ENCODE measurements at regions not wholly inside any gene's neighbourhood (a gene's known extent, or its start where the extent isn't known, plus 50 kb on each side); places are given as distances from the start of the nearest gene placed in this dataset.

DNA sequence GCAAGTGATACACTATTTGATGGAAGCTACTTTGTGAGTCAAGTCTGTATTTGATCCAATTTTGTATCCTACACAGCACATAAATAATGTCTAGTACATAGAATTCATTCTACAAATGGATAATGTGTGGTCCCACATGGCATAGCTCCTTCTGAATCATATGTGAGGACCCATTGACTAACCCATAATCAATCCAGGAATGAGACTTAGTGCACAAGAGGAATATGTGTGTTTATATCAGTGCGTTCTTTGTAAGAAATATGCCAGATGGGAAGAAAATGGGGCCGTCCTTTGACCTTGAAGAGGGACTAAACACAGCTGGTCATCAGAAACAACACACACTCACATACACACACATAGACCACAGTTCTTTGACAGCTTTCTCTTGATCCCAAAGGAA is 282.7 kb upstream of the SEMA6D start:
- Mint-ChIP-seq H3K9me3 (peaks cover 0 to 8% (median 0%) of the 10 kb centered on the region in 5 donors), H3K36me3 (no peaks in the 10 kb centered on the region), H3K4me1 (no peaks in the 10 kb centered on the region), H3K27ac (no peak overlapping the region), H3K4me3 (no peak overlapping the region), H3K27me3 (no peaks in the 10 kb centered on the region)
- Histone ChIP-seq H3K27me3 (ENCODE audit: insufficient read depth, low read length, poor library complexity, severe bottlenecking) (no peaks in the 10 kb centered on the region), H3K9me3 (ENCODE audit: low read length) (no peaks in the 10 kb centered on the region), H3K27ac (ENCODE audit: low read depth, low read length) (no peak overlapping the region), H3K36me3 (ENCODE audit: insufficient read depth, low read length) (no peaks in the 10 kb centered on the region), H3K4me1 (ENCODE audit: insufficient read depth, low read length) (no peaks in the 10 kb centered on the region), H3K4me3 (ENCODE audit: low read length) (no peak overlapping the region)
- CTCF ChIA-PET, result no interaction called here
- DNase-seq, result no peak
- POLR2A ChIA-PET, result no interaction called here

DNA sequence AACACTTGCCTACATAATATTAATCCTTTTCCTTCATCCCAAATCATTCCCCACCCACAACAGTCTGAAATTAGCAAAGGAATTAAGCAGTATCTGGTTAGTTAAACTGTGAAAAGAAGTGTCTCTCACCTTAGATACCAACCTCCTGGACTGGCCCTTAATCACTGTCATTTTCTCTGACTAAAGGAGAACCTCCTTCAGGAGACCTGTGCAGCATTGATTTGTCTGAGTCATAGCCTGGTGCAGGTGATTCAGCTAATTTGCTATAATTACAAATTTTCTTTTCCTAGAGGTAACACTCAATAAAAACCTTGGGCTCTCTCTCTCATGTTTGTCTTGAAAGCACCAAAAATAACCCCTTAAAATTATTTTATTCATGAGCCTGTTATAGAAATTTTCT is 279.8 kb upstream of the SEMA6D start:
- H3K27ac ChIP-seq (ENCODE audit: low read depth, low read length), result no peak overlapping the region

DNA sequence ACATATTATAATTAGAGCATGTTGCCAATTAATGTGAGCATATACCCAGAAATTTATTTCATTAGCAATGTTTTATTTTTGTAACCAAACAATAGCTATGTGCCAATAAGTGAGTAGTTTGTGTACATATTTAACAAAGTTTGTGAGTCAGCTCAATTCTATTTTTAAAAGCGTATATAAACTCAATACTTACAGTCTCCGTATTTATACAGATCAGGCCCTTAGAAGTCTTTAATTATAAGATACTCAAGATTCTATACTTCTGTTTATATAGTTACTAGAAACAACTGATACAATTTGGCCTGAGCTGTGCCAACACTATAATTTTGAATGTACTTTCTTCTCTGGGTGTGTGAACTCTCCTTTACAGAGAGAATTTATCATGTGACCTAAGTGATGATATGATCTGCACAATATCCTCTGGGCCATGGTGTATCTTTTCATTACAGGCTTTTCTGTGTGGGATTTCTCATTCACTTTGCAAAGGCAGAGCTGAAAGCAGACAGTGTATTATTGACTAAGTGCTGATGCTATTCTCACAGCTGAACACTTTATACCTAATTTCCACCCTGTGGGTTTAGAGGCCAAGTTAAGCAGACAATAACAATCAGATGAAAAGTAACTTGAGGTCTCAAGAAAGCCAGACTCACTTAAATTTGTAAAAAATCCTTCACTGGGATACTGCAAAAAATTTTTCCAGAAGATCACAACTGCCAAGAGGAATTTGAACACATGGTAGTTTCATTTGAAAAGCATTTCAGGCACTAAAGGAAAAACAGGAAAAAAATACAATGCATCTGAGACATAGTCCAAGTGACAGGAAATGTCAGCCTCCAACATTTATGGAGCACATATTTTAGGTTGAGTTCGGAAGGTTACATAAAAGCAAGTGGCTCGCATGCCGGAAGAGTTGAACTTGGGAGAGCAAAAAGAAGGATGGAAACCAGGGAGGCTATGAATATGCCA is 277.9 kb upstream of the SEMA6D start:
- no peak overlapping the region for H3K27ac Mint-ChIP-seq
- Histone ChIP-seq H3K27me3 (ENCODE audit: insufficient read depth, low read length, poor library complexity, severe bottlenecking) (no peaks in the 10 kb centered on the region), H3K9me3 (ENCODE audit: low read length) (no peaks in the 10 kb centered on the region), H3K4me1 (ENCODE audit: insufficient read depth, low read length) (no peaks in the 10 kb centered on the region), H3K4me3 (ENCODE audit: low read length) (no peak overlapping the region), H3K36me3 (ENCODE audit: insufficient read depth, low read length) (no peaks in the 10 kb centered on the region), H3K27ac (ENCODE audit: low read depth, low read length) (no peak overlapping the region)
- DNase-seq, result no peak
- H3K36me3 Mint-ChIP-seq, result no peaks in the 10 kb centered on the region
- CTCF ChIA-PET, result no interaction called here
- no peaks in the 10 kb centered on the region for H3K4me1 Mint-ChIP-seq
- peaks cover 0 to 8% (median 0%) of the 10 kb centered on the region in 5 donors for H3K9me3 Mint-ChIP-seq
- H3K4me3 Mint-ChIP-seq, result no peak overlapping the region
- POLR2A ChIA-PET, result no interaction called here
- no peaks in the 10 kb centered on the region for H3K27me3 Mint-ChIP-seq

More for the DNA sequence above, 279.8 kb upstream of the SEMA6D start:
- Mint-ChIP-seq H3K4me1 (no peaks in the 10 kb centered on the region), H3K27ac (no peak overlapping the region), H3K9me3 (peaks cover 0 to 8% (median 0%) of the 10 kb centered on the region in 5 donors), H3K4me3 (no peak overlapping the region), H3K36me3 (no peaks in the 10 kb centered on the region), H3K27me3 (no peaks in the 10 kb centered on the region)
- no peaks in the 10 kb centered on the region for H3K27me3 ChIP-seq (ENCODE audit: insufficient read depth, low read length, poor library complexity, severe bottlenecking)
- H3K4me3 ChIP-seq (ENCODE audit: low read length), result no peak overlapping the region
- no peaks in the 10 kb centered on the region for H3K4me1 ChIP-seq (ENCODE audit: insufficient read depth, low read length)
- H3K36me3 ChIP-seq (ENCODE audit: insufficient read depth, low read length), result no peaks in the 10 kb centered on the region
- H3K9me3 ChIP-seq (ENCODE audit: low read length), result no peaks in the 10 kb centered on the region
- CTCF ChIA-PET, result no interaction called here
- POLR2A ChIA-PET, result no interaction called here
- no peak for DNase-seq

DNA sequence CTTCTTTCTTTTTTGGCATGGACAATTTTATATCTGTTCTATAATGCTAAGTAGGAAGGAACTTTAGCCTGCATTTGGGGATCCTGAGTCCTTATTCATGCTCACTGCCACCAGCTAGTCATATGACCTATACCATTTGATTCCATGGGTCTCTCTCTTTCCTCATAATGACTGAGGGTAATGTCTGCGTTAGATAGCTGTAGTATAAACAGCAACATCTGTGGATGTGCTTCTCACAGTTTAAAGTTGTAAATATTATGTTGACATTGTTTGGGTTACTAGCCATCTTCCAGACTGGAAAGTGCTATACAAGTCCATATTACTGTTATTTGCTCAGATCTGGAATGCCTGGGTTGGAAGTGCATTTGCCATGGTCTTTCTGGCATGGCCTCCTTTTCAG is 274.9 kb upstream of the SEMA6D start:
- H3K4me3 Mint-ChIP-seq, result no peak overlapping the region
- no peak overlapping the region for H3K27ac Mint-ChIP-seq
- no peaks in the 10 kb centered on the region for H3K27me3 ChIP-seq (ENCODE audit: insufficient read depth, low read length, poor library complexity, severe bottlenecking)
- ChIA-PET POLR2A (no interaction called here), CTCF (no interaction called here)
- no peak overlapping the region for H3K27ac ChIP-seq (ENCODE audit: low read depth, low read length)
- H3K4me1 ChIP-seq (ENCODE audit: insufficient read depth, low read length), result no peaks in the 10 kb centered on the region
- H3K27me3 Mint-ChIP-seq, result no peaks in the 10 kb centered on the region
- peaks cover 0 to 11% (median 4%) of the 10 kb centered on the region in 5 donors for H3K9me3 Mint-ChIP-seq
- no peak overlapping the region for H3K4me3 ChIP-seq (ENCODE audit: low read length)
- no peaks in the 10 kb centered on the region for H3K36me3 ChIP-seq (ENCODE audit: insufficient read depth, low read length)
- no peaks in the 10 kb centered on the region for H3K9me3 ChIP-seq (ENCODE audit: low read length)
- DNase-seq, result no peak
- H3K36me3 Mint-ChIP-seq, result no peaks in the 10 kb centered on the region
- H3K4me1 Mint-ChIP-seq, result no peaks in the 10 kb centered on the region

DNA sequence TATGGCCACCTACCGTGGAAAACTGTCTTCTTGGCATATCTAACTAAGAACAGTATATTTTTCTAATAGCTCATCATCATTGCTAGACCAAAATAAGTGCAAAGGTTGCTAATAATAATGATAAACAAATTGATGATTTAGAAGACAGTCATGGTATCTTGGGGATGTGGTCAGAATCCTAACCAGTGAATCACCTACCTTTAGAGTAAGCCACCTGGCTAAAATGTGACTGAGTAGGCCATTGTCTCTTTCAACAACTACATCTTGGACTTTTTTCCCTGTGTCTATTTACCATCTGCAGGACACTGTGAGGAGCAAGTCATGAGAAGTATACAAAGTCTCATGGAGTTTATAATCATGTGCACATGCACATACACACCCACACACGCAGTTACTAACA is 273.5 kb upstream of the SEMA6D start:
- H3K4me1 Mint-ChIP-seq, result no peaks in the 10 kb centered on the region
- Histone ChIP-seq H3K4me3 (ENCODE audit: low read length) (no peak overlapping the region), H3K27ac (ENCODE audit: low read depth, low read length) (no peak overlapping the region), H3K36me3 (ENCODE audit: insufficient read depth, low read length) (no peaks in the 10 kb centered on the region), H3K27me3 (ENCODE audit: insufficient read depth, low read length, poor library complexity, severe bottlenecking) (no peaks in the 10 kb centered on the region), H3K9me3 (ENCODE audit: low read length) (no peaks in the 10 kb centered on the region), H3K4me1 (ENCODE audit: insufficient read depth, low read length) (no peaks in the 10 kb centered on the region)
- CTCF ChIA-PET, result no interaction called here
- POLR2A ChIA-PET, result no interaction called here
- H3K9me3 Mint-ChIP-seq, result peaks cover 0 to 7% (median 4%) of the 10 kb centered on the region in 5 donors
- no peaks in the 10 kb centered on the region for H3K27me3 Mint-ChIP-seq
- no peak overlapping the region for H3K4me3 Mint-ChIP-seq
- H3K36me3 Mint-ChIP-seq, result no peaks in the 10 kb centered on the region
- no peak overlapping the region for H3K27ac Mint-ChIP-seq
- DNase-seq, result no peak

DNA sequence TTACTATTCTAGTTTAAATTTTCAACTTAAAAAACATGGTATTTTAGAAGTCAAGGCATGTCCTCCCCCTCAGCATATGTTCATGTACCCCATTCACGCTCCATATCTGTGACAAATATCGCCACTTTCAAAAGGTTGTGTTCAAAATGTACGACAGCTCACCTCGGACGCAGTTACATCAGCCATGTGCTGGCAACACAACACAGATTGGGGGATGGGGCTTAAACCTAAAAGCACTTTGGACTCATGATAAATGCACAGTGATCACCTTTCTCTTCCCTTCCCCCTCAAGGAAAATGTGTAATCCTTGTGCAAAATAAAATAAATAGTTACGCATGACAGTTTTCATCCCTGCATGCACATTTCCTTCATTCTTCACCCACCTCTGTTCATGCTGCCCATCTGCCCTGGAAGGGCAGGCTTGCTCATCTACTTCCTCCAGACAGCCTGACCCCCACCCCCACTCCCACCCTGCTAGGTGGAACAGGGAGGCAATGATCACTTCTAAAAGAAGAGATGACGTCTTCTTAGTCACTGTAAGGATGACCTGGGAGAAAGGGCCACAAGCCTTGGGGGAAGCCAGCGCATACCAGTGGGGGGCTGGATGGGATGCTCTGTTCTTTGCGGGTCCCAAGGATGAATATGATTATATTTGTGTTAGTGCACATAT is 271.4 kb upstream of the SEMA6D start:
- Mint-ChIP-seq H3K4me1 (no peaks in the 10 kb centered on the region), H3K4me3 (no peak overlapping the region), H3K9me3 (peaks cover 0 to 7% (median 0%) of the 10 kb centered on the region in 5 donors), H3K27me3 (no peaks in the 10 kb centered on the region), H3K27ac (no peak overlapping the region), H3K36me3 (no peaks in the 10 kb centered on the region)
- ChIA-PET POLR2A (no interaction called here), CTCF (no interaction called here)
- no peak for DNase-seq
- Histone ChIP-seq H3K4me1 (ENCODE audit: insufficient read depth, low read length) (no peaks in the 10 kb centered on the region), H3K9me3 (ENCODE audit: low read length) (no peaks in the 10 kb centered on the region), H3K4me3 (ENCODE audit: low read length) (no peak overlapping the region), H3K27me3 (ENCODE audit: insufficient read depth, low read length, poor library complexity, severe bottlenecking) (no peaks in the 10 kb centered on the region), H3K36me3 (ENCODE audit: insufficient read depth, low read length) (no peaks in the 10 kb centered on the region), H3K27ac (ENCODE audit: low read depth, low read length) (no peak overlapping the region)

DNA sequence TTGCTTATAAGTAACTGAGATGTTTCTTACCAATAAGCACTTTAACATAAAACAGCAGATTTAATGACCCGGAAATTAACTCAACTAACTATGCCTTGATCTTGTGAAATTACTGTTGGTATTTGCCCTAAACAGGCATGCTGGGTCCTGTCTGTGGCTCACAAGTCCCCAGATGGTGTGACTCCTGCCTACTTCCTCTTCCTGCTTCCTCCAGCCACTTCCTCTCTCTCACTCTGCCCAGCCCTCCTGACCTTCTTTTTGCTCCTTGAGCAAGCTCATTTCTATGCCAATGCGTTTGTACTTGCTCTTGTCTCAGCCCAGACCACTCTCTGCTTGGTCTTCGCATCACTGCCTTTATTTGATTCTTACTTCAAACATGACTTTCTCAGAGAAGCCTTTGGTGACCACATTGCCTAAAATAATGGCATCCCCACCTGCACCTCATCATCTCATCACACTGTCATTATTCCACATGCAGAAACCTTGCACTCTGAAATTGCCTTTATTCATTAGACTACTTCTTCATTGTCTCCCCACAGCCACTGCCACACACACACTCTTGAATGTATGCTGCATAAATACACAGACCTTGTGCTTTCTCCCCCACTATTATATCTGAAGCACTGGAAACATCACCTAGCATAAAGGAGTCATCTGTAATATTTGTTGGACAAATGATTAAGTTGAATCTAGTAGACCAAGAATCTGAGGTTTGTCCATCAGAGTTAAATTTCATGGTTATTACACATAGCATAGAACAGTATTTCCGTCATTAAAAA is 256.3 kb upstream of the SEMA6D start:
- POLR2A ChIA-PET, result no interaction called here
- H3K4me1 Mint-ChIP-seq, result no peaks in the 10 kb centered on the region

DNA sequence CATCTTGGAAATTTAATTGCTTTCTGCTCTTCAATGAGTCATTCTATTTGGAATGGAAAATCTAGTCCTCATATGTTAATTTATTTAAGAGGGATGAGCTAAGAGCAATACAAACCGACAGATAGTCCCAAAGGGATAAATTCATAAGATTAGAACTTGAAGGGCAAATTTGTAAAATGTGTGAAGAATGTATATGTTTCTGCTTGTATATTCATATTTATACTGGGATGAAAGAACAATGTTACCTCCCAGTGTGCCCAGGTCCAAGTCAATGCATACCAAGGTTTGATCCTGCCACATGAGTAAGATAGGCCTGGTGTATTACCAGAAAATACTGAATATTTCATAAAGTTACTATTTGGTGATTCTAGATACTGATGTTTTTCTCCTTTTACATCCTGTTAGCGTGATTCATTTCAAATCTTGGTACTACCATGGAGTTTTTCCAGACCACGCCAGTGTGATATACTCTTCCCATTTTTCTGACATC is 255.6 kb upstream of the SEMA6D start:
- no peak for DNase-seq
- Mint-ChIP-seq H3K4me1 (no peaks in the 10 kb centered on the region), H3K4me3 (no peak overlapping the region), H3K27ac (no peak overlapping the region), H3K9me3 (peaks cover 0 to 6% (median 3%) of the 10 kb centered on the region in 5 donors), H3K36me3 (peaks cover 0 to 3% (median 0%) of the 10 kb centered on the region in 3 donors), H3K27me3 (no peaks in the 10 kb centered on the region)
- H3K9me3 ChIP-seq (ENCODE audit: low read length), result no peaks in the 10 kb centered on the region
- ChIA-PET CTCF (no interaction called here), POLR2A (no interaction called here)
- H3K4me3 ChIP-seq (ENCODE audit: low read length), result no peak overlapping the region
- no peaks in the 10 kb centered on the region for H3K4me1 ChIP-seq (ENCODE audit: insufficient read depth, low read length)
- no peaks in the 10 kb centered on the region for H3K36me3 ChIP-seq (ENCODE audit: insufficient read depth, low read length)
- no peak overlapping the region for H3K27ac ChIP-seq (ENCODE audit: low read depth, low read length)
- H3K27me3 ChIP-seq (ENCODE audit: insufficient read depth, low read length, poor library complexity, severe bottlenecking), result no peaks in the 10 kb centered on the region

More for the DNA sequence above, 256.3 kb upstream of the SEMA6D start:
- Mint-ChIP-seq H3K27ac (no peak overlapping the region), H3K9me3 (peaks cover 0 to 6% (median 3%) of the 10 kb centered on the region in 5 donors), H3K36me3 (peaks cover 0 to 3% (median 0%) of the 10 kb centered on the region in 3 donors), H3K4me3 (no peak overlapping the region), H3K27me3 (no peaks in the 10 kb centered on the region)
- Histone ChIP-seq H3K4me3 (ENCODE audit: low read length) (no peak overlapping the region), H3K27ac (ENCODE audit: low read depth, low read length) (no peak overlapping the region), H3K36me3 (ENCODE audit: insufficient read depth, low read length) (no peaks in the 10 kb centered on the region), H3K27me3 (ENCODE audit: insufficient read depth, low read length, poor library complexity, severe bottlenecking) (no peaks in the 10 kb centered on the region), H3K4me1 (ENCODE audit: insufficient read depth, low read length) (no peaks in the 10 kb centered on the region), H3K9me3 (ENCODE audit: low read length) (no peaks in the 10 kb centered on the region)
- no peak for DNase-seq
- CTCF ChIA-PET, result no interaction called here

Measured in CD8-positive, alpha-beta memory T cell (primary cell).